Urothelium cell line (cell line): ENCODE measurements at regions not wholly inside any gene's neighbourhood (a gene's known extent, or its start where the extent isn't known, plus 50 kb on each side); places are given as distances from the start of the nearest gene placed in this dataset.

Source experiments
- DNase-seq: peaks from one replicate; pipeline ENCODE4 v3.0.0; 2011; ENCODE audit warnings: low spot score, mixed read lengths
- FAIRE-seq: peaks from 2 replicates; lab custom pipeline; 2011; peaks lifted over from hg19 to GRCh38; lab: Jason Lieb, UNC

DNA sequence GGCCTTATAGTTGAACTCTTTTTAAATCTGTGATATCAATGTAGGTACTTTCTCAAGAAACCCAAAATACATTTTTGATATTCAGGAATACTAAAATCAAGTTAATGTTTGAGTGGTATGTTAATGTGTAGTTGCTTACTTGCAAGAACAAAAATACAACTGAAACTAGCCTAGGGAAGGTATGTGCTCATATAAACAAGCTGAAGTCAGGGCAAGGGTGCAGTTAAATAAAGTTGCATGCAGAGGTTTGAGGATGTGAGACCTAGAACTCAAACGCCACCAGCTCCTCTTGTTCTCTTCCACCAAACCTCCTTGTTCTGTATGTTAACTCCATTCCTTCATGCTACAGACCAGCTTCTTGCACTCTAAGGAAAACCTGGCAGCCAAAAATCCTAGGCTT is 388.3 kb upstream of the SMIM21 start:
- DNase-seq (no peak), FAIRE-seq (no peak)

DNA sequence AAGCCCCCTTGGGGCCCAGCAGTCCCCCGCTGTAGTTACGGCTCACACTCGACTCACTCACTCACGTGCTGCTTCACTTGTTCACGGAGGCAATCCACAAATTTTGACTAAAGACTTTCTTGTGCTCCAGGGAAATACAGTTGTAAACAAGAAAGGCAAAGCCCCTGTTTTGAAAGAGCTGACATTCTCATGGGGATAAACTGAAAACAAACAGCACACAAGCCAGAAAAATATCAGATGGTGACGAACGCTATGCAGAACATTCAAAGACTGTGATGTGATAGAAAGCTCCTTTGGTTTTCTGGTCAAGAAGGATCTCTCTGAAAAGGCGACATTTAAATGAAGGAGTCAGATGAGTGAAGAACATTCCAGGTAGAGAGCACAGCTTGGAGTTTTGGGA is 385.3 kb upstream of the SMIM21 start:
- FAIRE-seq (no peak), DNase-seq (no peak)

DNA sequence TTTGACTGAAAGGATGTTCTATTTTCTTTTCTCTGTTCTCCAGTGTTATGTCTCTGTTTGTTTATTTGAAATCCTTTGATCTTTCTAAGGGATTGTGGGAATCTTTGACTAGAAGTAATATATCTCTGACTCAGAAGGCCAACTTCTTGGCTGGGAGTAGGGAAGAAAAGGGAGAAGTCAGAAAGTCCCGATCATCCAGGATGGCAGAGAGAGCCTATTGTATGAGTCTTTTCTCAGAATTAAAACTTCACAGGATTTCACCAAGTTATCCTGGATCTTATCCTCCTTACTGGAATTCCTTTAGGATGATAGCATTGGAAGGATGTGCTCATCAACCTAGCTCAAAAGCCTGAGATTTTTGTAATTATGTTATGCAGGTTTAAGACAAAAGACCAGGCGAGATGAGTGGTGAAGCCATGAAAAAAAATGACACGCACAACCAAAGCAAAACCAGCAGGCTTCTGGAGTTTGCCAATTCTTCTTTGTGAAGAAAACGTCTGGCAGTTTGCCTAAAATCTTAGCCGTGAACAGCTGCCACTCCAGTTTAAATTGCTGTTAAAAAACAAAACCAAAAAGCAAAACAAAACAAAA is 383.6 kb upstream of the SMIM21 start:
- no peak for FAIRE-seq
- DNase-seq, result peak; percentile 24

GRCh38 chr18:75810516-75810915 is 383.0 kb upstream of the SMIM21 start:
- FAIRE-seq (no peak), DNase-seq (no peak)

GRCh38 chr18:75809926-75810255 is 382.4 kb upstream of the SMIM21 start:
- no peak for DNase-seq
- FAIRE-seq, result no peak

DNA sequence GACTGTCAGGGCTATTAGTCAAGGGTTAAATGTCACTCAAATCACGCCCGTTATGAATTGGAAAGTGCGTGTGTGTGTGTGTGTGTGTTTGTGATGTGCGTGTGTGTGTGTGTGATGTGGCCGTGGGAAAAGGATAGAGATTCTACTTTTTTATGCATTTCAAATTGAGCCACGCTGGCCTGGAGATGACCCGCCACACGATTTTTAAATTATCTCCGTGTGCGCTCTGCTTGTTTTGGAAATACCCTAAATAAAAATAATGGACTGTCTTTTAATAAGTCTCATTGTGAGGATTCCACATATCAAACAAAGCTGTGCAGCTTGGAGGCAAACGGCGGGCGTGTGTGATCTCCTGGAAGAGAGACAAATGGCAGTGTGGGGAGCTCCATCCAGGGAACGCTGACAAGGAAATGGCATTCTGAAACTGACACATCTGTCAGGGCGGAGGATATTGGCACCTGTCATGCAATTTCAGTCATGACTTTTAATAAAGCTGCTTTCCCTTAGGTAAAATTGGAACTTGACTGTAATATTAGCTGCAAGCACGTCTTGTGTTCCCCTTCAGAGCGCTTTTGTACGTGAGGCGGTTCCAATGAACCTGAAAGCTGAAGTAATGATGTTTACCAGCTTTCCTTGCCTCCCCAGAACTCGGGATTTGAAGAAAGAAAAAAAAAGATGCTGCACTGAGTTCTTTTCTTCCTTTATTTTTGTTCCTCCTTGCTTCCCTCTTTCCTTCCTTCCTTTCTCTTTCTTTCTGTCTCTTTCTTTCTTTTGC is 381.8 kb upstream of the SMIM21 start:
- DNase-seq, result no peak
- FAIRE-seq, result no peak

DNA sequence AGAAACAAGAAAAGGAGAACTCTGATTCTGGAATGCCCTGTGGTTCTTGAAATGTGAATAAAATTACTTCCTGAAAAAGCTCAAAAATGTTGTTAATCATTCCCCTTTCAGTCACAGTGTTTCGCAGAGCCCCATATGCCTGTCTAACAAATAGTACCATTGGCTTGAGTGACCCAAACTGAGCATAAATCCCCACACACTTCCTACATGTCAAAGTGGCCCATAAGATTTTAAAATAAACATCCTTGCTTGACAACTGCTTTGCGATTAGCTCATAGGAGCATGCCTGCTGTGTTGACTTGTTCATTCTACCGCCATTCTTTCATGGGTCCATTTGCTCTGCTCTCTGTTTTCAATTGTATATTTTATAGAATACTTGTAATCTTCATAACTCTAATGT is 377.8 kb upstream of the SMIM21 start:
- DNase-seq, result no peak
- no peak for FAIRE-seq

GRCh38 chr18:75802681-75803080 is 375.2 kb upstream of the SMIM21 start:
- FAIRE-seq (no peak), DNase-seq (no peak)

DNA sequence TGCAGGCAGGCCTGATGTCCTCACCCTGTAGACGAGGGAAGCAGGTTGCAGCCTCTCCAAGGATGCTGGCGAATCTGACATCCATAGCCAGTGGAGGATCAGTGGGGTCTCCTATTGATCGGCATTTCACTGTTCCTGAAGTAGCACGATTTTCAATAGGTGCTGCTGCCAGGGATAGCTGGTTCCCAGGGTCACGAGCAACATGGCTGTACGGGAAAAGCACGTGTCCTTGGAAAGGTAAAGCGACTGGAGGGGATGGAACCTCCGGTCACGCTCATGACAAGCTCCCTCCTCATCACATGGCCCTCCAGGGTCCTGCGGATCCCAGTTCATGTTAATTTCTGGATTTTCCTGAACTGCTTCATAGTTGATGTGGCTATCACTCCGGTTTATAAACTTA is 373.7 kb upstream of the SMIM21 start:
- no peak for DNase-seq
- no peak for FAIRE-seq

- DNase-seq, result no peak
- FAIRE-seq, result no peak
Measured at GRCh38 chr18:75800331-75800648, 372.8 kb upstream of the SMIM21 start.

- DNase-seq, result no peak
- FAIRE-seq, result no peak
Measured at GRCh38 chr18:75799449-75800330, 372.2 kb upstream of the SMIM21 start.

GRCh38 chr18:75797046-75797445 is 369.5 kb upstream of the SMIM21 start:
- DNase-seq (no peak), FAIRE-seq (no peak)

DNA sequence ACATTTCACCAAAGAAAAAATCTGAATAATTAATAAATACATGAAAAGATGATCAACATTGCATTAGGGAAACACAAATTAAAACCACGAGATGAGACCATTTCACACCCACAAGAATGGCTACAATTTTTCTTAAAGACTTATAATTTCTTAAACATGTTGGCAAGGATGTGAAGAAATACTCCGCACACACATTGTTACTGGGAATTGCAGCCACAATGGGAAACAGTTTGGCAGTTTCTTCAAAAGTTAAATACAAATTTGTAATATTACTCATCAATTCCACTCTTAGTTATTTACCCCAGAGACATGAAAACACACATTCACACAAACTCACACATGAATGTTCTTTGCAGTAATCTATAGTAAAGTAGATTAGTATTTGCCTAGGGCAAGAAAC is 363.3 kb upstream of the SMIM21 start:
- FAIRE-seq, result no peak
- no peak for DNase-seq

DNA sequence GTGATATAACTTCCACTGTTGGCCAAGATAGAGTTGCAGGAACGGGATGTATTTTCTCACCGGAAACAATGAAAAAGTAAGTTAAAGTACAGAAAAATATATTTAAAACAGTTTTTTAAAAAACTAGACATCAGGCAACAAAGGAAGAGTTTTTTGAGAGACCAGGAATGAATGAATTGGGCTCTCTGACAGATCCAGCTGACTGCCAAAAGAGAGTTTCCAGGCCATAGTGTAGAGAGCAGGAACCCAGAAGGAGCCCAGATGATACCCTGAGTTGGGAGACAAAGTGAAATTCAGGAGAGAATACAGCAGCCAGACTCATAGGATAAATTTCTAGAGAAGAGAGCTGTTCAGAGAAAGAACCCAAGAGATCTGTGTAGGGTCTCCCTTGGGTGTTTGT is 362.6 kb upstream of the SMIM21 start:
- DNase-seq (no peak), FAIRE-seq (no peak)

DNA sequence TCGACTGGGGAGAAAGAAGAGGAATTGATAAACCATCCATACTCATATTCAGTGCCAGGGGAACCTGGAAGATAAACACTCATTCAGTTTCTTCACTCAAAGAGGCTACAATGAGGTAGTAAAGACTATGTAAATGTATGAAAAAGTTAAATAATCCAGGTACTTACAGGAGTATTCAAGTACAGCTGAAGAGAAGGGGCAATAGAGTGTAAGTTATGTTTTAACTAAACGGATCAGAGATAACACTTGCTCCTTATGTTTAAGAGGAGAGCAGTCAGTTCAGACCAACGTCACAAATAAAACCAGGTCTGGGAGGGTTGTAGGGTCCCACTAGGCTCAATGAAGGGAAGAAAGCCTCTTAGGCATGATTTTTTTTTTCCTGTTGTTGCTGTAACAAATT is 358.3 kb upstream of the SMIM21 start:
- no peak for FAIRE-seq
- no peak for DNase-seq

GRCh38 chr18:75785206-75785605 is 357.7 kb upstream of the SMIM21 start:
- DNase-seq (no peak), FAIRE-seq (no peak)

GRCh38 chr18:75784390-75784789 is 356.9 kb upstream of the SMIM21 start:
- no peak for DNase-seq
- no peak for FAIRE-seq

- FAIRE-seq, result no peak
- DNase-seq, result no peak
Measured at GRCh38 chr18:75783566-75784281, 356.2 kb upstream of the SMIM21 start.

DNA sequence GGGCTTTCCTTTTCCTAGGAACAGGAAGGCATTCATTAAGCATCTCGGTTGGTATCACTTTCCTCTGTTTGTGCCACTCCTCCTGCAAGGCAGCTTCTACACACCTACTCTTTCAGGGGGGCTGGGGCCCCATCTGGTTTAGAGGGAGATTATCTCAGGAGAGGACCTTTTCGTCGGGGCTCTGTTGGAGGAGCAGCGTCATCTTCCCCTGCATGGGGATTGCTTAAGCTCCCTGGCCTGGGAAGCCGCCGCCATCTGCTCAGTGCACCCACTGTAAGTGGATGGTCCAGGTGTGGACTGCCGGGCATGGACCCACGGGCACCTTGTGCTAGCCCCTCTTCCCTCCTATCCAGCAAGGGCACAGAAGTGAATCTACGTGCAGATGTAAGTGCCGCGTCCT is 355.3 kb upstream of the SMIM21 start:
- FAIRE-seq, result no peak
- DNase-seq, result no peak

DNA sequence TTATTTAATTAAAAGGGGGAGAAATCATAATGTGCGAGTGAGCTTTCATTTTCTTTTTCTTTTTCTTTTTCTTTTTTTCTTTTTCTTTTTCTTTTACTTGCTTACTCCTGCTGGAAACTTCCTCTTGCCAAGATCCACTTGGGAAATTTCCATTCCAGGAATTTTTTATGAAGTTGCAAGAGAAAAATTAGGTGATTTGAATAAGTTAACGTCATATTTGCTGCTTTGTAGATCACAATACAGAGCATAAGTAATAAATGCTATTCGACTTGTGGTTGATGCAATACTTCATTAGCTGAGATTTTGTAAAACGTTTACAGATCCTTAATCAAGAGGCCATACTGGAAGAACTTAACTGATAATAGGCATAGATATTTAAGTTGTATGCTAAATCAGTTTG is 354.7 kb upstream of the SMIM21 start:
- DNase-seq, result no peak
- FAIRE-seq, result no peak

DNA sequence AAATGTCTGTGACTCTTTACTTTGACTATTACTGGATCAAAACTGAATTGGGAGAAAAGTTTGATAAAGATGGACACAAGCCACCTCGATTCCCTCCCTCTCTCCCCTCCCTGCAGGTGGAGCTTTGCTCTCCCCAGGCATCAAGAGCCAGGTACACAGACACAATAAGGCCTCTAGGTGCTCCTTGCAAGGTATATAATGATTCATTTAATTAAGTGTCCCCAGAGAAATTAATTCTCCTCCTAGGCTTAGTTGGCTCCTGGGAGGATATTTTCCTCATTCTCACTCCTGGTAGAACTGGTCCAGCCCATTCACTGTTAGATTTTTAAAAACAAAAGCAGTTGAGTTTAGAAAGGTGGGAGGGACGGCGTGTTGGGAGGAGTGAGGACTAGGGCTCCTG is 352.4 kb upstream of the SMIM21 start:
- FAIRE-seq, result no peak
- DNase-seq, result no peak

GRCh38 chr18:75779450-75779849 is 351.9 kb upstream of the SMIM21 start:
- DNase-seq, result no peak
- no peak for FAIRE-seq
